HepG2 (cell line): ENCODE measurements at regions not wholly inside any gene's neighbourhood (a gene's known extent, or its start where the extent isn't known, plus 50 kb on each side); places are given as distances from the start of the nearest gene placed in this dataset.

Experiments used
- ATAC-seq: fragments of 200-7000 bp; cut with Tn5 transposase; 3 replicates; pipeline ENCODE4 v1.9.1; 2020; ENCODE audit warnings: mild to moderate bottlenecking, moderate library complexity
- BruUV-seq: library from RNA; stranded (reverse); fragments of 400-500 nt; replicated peaks from 2 replicates; lab custom pipeline; 2021; lab: Mats Ljungman, UMichigan
- CTCF ChIA-PET: fragments of 300-600 bp; formaldehyde crosslinking; extraction: SDS; loops from one replicate; lab custom pipeline; 2021; ENCODE audit warnings: low total read pairs, inconsistent platforms, low intra/inter-chr PET ratio; lab: Yijun Ruan, JAX
- POLR2A ChIA-PET: fragments of 350-600 bp; sonication (Branson Sonifier 250); formaldehyde crosslinking; loops from one replicate; lab custom pipeline; 2020; ENCODE audit warnings: antibody characterized with exemption, inconsistent platforms; lab: Yijun Ruan, JAX
- DNase-seq: peaks from one replicate; pipeline ENCODE4 v3.0.0-alpha.2; 2015; ENCODE audit warnings: low spot score
- FAIRE-seq: peaks from 3 replicates; lab custom pipeline; 2011; peaks lifted over from hg19 to GRCh38; lab: Jason Lieb, UNC
- H2AFZ ChIP-seq: one replicate; pipeline ENCODE4 v1.6.1; 2011; ENCODE audit warnings: low read length, inconsistent platforms
- H3K27ac ChIP-seq: fragments of 300-600 bp; 3 replicates; pipeline ENCODE4 v1.8.0; 2011; ENCODE audit warnings: mixed run types, mild to moderate bottlenecking, mixed read lengths, low read length, inconsistent platforms; ENCODE audit not compliant: insufficient read depth; ENCODE audit errors: extremely low read length
- H3K27me3 ChIP-seq, 2 experiments: fragments of 200-600 bp in 1 of 2; 2 replicates in 1 of 2; 3 replicates in 1 of 2; pipeline versions ENCODE4 v1.6.0 to v1.8.0; 2011; ENCODE audit warnings: low read length in 2 of 2, mild to moderate bottlenecking in 2 of 2, moderate library complexity in 2 of 2, inconsistent platforms in 1 of 2; ENCODE audit not compliant: insufficient read depth in 2 of 2, control insufficient read depth in 1 of 2
- H3K36me3 ChIP-seq, 2 experiments: fragments of 200-600 bp in 1 of 2; replicated peaks in 1 of 2; 2 replicates in 1 of 2; 3 replicates in 1 of 2; pipeline versions ENCODE4 v1.5.1 to v1.8.0; 2011; ENCODE audit warnings: low read length in 2 of 2, inconsistent platforms in 1 of 2; ENCODE audit not compliant: insufficient read depth in 2 of 2, control insufficient read depth in 1 of 2
- H3K4me1 ChIP-seq: 2 replicates; pipeline ENCODE4 v1.5.1; 2012; ENCODE audit warnings: low read length, inconsistent platforms; ENCODE audit not compliant: insufficient read depth
- H3K4me2 ChIP-seq: 2 replicates; pipeline ENCODE4 v1.6.0; 2011; ENCODE audit warnings: low read depth, low read length, inconsistent platforms
- H3K4me3 ChIP-seq, 3 experiments: fragments of 200-600 bp in 1 of 3; sonication (generic), shearing (Covaris generic) in 1 of 3; replicated peaks in 1 of 3; 2 replicates each; pipeline ENCODE4 v1.5.1; 2011 to 2016; ENCODE audit warnings: low read length in 3 of 3, inconsistent platforms in 2 of 3, low read depth in 2 of 3, mild to moderate bottlenecking in 2 of 3, control low read depth in 1 of 3, mixed read lengths in 1 of 3; ENCODE audit not compliant: insufficient read depth in 1 of 3
- H3K79me2 ChIP-seq: one replicate; pipeline ENCODE4 v1.6.1; 2011; ENCODE audit warnings: low read length, inconsistent platforms; ENCODE audit not compliant: insufficient read depth
- H3K9ac ChIP-seq: 2 replicates; pipeline ENCODE4 v1.6.0; 2011; ENCODE audit warnings: mild to moderate bottlenecking, low read depth, low read length, inconsistent platforms; ENCODE audit not compliant: insufficient read depth
- H3K9me3 ChIP-seq: 2 replicates; pipeline ENCODE4 v1.5.1; 2012; ENCODE audit warnings: mild to moderate bottlenecking, low read length
- H4K20me1 ChIP-seq: 2 replicates; pipeline ENCODE4 v1.6.0; 2011; ENCODE audit warnings: inconsistent platforms, mild to moderate bottlenecking, low read length, moderate library complexity; ENCODE audit not compliant: insufficient read depth
- CEBPG ChIP-seq: IDR thresholded peaks from 2 replicates; pipeline ENCODE4 v1.6.1; 2016
- HOXA3 ChIP-seq: sonication (generic); formaldehyde crosslinking; IDR thresholded peaks from 2 replicates; pipeline ENCODE4 v1.5.0; 2020; ENCODE audit warnings: missing genetic modification reagents
- NFE2L2 ChIP-seq: fragments of 150-350 bp; IDR thresholded peaks from 2 replicates; pipeline ENCODE4 v1.6.1; 2014; ENCODE audit warnings: low read length
- RAD51 ChIP-seq: fragments of 450-650 bp; IDR thresholded peaks from 2 replicates; pipeline ENCODE4 v1.6.1; 2016; ENCODE audit warnings: borderline replicate concordance
- SOX6 ChIP-seq, 2 experiments: fragments of 450-650 bp in 1 of 2; sonication (generic) in 1 of 2; formaldehyde crosslinking in 1 of 2; IDR thresholded peaks; 2 replicates each; pipeline versions ENCODE4 v1.4.0 to v1.6.1; 2017 to 2020; ENCODE audit warnings: antibody characterized with exemption in 1 of 2, mild to moderate bottlenecking in 1 of 2, missing genetic modification reagents in 1 of 2
- TAF1 ChIP-seq: sonication (generic); formaldehyde crosslinking; IDR thresholded peaks from 2 replicates; pipeline ENCODE4 v1.4.0; 2020; ENCODE audit warnings: missing genetic modification reagents
- ZFY ChIP-seq: sonication (generic); formaldehyde crosslinking; IDR thresholded peaks from 2 replicates; pipeline ENCODE4 v1.4.0; 2020; ENCODE audit warnings: missing genetic modification reagents
- ZNF558 ChIP-seq: sonication (generic); formaldehyde crosslinking; IDR thresholded peaks from 2 replicates; pipeline ENCODE4 v1.9.0; 2022; ENCODE audit warnings: mild to moderate bottlenecking, missing genetic modification reagents, borderline replicate concordance
- WGBS: methylation state at CpG from one replicate; pipeline ENCODE4 v1.1.6; 2017; ENCODE audit warnings: low lambda C conversion rate; 5-methylcytosine and 5-hydroxymethylcytosine counted together
- in situ Hi-C: cut with HindIII; loops from 2 replicates; pipeline ENCODE4 v1.10.0; 2017; ENCODE audit warnings: low pct_unique_long_range_greater_than_20kb; ENCODE audit not compliant: extremely low pct_ligation_motif_present
- intact Hi-C: fragments of 100-400 bp; cut with micrococcal nuclease; formaldehyde crosslinking; loops from one replicate; pipeline ENCODE4 v1.10.0; 2022; ENCODE audit not compliant: unreplicated experiment
- TF ChIP-seq, protein P1 (sequence below): IDR thresholded peaks from 2 replicates; pipeline ENCODE4 v1.6.1; 2018; ENCODE audit warnings: missing genetic modification reagents, mild to moderate bottlenecking, missing compliant biosample characterization
- TF ChIP-seq, protein P2 (sequence below): IDR thresholded peaks from 2 replicates; pipeline ENCODE4 v1.6.1; 2016; ENCODE audit warnings: low read depth, borderline replicate concordance
- TF ChIP-seq, protein P3 (sequence below): sonication (generic); formaldehyde crosslinking; conservative IDR thresholded peaks from 2 replicates; pipeline ENCODE4 v1.4.0; 2020; ENCODE audit warnings: missing genetic modification reagents
- TF ChIP-seq, protein P4 (sequence below): sonication (generic); formaldehyde crosslinking; IDR thresholded peaks from 2 replicates; pipeline ENCODE4 v1.9.0; 2021; ENCODE audit warnings: missing genetic modification reagents, borderline replicate concordance
- TF ChIP-seq, protein P5 (sequence below): sonication (generic); formaldehyde crosslinking; IDR thresholded peaks from 2 replicates; pipeline ENCODE4 v1.8.1; 2023; ENCODE audit warnings: mild to moderate bottlenecking, moderate library complexity, missing genetic modification reagents

DNA sequence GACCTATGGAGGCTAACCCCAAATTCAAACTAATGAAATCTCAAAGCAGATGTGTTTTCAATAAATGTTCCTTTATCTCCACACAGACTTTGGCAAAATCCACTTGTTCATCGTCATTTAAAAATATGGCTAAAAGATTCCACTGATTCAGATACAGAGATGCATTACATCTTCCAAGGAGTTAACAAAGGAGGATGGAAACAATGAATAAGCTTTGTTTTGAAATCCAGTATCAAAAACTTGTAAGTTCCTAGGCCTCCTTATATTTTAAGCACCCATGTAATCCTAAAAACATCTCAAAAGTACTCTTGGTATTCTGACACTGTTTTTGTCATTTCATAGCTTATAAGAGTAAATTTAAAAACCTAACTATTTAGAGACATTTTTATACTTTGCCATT is 345.6 kb upstream of the ACTBL2 start (continued):
- no peak for TF ChIP-seq SOX6 (IDR thresholded peaks at IDR 0.05)
- no peak for TF ChIP-seq SOX6 (CRISPR knock-in tag; IDR thresholded peaks at IDR 0.05)

DNA sequence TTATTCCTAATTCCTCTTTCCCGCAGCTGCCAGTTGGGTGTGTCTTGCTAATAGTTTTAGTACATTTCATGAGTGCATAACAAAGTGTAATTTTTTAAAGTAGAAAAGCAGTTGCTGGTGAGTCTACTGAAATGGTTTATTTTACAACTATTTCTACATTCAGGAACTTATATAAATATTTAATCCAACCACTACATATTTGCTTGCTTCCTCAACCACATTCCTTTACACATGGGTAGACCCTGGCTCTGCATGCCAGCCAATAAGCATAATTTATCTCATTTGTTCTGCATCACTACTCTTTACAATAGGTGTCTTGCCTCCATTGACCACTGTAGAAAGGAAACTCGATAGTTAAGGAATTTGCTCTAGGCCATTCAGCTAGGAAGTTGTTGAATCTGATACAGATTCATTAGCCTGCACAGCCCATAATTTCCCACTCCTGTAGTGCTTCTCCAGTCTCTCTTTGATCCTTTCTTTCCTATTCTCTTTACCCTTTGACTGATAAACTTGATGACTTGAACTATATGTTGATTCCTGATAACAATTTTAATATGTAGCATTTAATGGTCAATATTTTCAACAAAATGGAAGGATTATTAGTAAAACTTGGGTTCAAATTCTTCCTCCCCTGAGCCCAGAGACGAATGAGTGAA is 342.5 kb upstream of the ACTBL2 start:
- no TSS peak for BruUV-seq
- Histone ChIP-seq H3K27ac (no peak overlapping the region), H3K36me3 (no peaks in the 10 kb centered on the region), H3K4me1 (no peaks in the 10 kb centered on the region), H4K20me1 (no peaks in the 10 kb centered on the region), H3K9me3 (no peaks in the 10 kb centered on the region)
- POLR2A ChIA-PET = no interaction called here
- DNase-seq (no peak), ATAC-seq (no peak), FAIRE-seq (no peak)
- in situ Hi-C loops = no loop called here
- 29% methylated on average over 3 of the region's 3 CpGs for WGBS
- TF ChIP-seq, protein P1, sequence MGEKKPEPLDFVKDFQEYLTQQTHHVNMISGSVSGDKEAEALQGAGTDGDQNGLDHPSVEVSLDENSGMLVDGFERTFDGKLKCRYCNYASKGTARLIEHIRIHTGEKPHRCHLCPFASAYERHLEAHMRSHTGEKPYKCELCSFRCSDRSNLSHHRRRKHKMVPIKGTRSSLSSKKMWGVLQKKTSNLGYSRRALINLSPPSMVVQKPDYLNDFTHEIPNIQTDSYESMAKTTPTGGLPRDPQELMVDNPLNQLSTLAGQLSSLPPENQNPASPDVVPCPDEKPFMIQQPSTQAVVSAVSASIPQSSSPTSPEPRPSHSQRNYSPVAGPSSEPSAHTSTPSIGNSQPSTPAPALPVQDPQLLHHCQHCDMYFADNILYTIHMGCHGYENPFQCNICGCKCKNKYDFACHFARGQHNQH (CRISPR knock-in tag) = no peak
- TF ChIP-seq TAF1 (CRISPR knock-in tag) = no peak
- TF ChIP-seq, all 625 proteins: peak for 0
- intact Hi-C loops = no loop called here
- Histone ChIP-seq H2AFZ (no peak overlapping the region), H3K9ac (no peak overlapping the region), H3K27me3 (no peaks in the 10 kb centered on the region), H3K4me3 (no peak overlapping the region), H3K79me2 (no peaks in the 10 kb centered on the region), H3K4me2 (no peak overlapping the region)
- CTCF ChIA-PET = no interaction called here

DNA sequence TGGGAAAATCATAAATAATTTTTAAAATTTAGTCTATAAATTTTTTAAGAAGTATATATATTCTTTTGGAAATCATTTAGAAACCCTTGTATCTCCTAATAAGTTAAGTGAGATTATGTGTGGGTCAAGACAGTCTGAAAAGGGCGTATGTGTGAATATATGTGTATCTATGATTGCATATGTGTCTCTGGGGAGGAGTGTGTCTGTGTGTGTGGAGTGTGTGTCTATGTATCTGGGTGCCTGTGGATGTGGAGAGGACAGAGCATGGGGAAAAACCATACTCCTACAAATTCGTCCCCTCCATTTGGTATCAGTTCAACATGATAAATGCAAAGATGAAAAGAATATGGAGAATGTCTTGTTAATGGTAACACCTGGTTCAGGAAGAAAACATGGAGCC is 342.0 kb upstream of the ACTBL2 start:
- DNase-seq (no peak), FAIRE-seq (no peak), ATAC-seq (no peak)
- Histone ChIP-seq H3K79me2 (no peaks in the 10 kb centered on the region), H4K20me1 (no peaks in the 10 kb centered on the region), H3K4me3 (no peak overlapping the region), H3K36me3 (no peaks in the 10 kb centered on the region), H3K9ac (no peak overlapping the region), H3K4me2 (no peak overlapping the region), H3K27me3 (no peaks in the 10 kb centered on the region), H2AFZ (no peak overlapping the region), H3K9me3 (no peaks in the 10 kb centered on the region), H3K4me1 (no peaks in the 10 kb centered on the region), H3K27ac (no peak overlapping the region)
- 4% methylated on average over 2 of the region's 2 CpGs for WGBS
- ChIA-PET CTCF (no interaction called here), POLR2A (no interaction called here)
- intact Hi-C loops (no loop called here), in situ Hi-C loops (no loop called here)
- no TSS peak for BruUV-seq
- TF ChIP-seq HOXA3 (CRISPR knock-in tag) = no peak
- TF ChIP-seq, protein P2, sequence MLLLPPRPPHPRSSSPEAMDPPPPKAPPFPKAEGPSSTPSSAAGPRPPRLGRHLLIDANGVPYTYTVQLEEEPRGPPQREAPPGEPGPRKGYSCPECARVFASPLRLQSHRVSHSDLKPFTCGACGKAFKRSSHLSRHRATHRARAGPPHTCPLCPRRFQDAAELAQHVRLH (CRISPR knock-in tag) = no peak
- TF ChIP-seq ZNF558 = no peak
- TF ChIP-seq, protein P3, sequence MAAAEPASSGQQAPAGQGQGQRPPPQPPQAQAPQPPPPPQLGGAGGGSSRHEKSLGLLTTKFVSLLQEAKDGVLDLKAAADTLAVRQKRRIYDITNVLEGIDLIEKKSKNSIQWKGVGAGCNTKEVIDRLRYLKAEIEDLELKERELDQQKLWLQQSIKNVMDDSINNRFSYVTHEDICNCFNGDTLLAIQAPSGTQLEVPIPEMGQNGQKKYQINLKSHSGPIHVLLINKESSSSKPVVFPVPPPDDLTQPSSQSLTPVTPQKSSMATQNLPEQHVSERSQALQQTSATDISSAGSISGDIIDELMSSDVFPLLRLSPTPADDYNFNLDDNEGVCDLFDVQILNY = no peak
- TF ChIP-seq, protein P4, sequence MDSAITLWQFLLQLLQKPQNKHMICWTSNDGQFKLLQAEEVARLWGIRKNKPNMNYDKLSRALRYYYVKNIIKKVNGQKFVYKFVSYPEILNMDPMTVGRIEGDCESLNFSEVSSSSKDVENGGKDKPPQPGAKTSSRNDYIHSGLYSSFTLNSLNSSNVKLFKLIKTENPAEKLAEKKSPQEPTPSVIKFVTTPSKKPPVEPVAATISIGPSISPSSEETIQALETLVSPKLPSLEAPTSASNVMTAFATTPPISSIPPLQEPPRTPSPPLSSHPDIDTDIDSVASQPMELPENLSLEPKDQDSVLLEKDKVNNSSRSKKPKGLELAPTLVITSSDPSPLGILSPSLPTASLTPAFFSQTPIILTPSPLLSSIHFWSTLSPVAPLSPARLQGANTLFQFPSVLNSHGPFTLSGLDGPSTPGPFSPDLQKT (CRISPR knock-in tag) = no peak
- TF ChIP-seq ZFY = no peak
- no peak for TF ChIP-seq CEBPG (CRISPR knock-in tag)
- TF ChIP-seq NFE2L2 = no peak
- TF ChIP-seq, protein P5, sequence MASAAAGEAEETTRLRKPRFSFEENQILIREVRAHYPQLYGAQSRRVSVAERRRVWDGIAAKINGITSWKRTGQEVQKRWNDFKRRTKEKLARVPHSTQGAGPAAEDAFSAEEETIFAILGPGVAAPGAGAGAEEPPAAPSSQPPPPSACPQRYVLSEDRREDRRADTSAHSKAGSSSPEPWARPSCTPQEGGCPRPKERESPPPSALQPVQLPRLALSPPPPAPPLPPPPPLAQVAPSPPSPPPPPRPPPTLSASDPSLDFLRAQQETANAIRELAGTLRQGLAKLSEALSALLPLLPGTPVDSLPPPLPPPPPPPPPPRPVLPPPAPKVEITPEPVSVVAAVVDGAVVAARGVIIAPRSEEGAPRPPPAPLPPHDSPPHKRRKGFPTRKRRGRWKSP (CRISPR knock-in tag) = no peak
- TF ChIP-seq RAD51 = no peak
